Activated CD4-positive, alpha-beta T cell treated with anti-CD3 and anti-CD28 coated beads for 48 hours (primary cell): ENCODE measurements at regions not wholly inside any gene's neighbourhood (a gene's known extent, or its start where the extent isn't known, plus 50 kb on each side); places are given as distances from the start of the nearest gene placed in this dataset.

Source experiments
- DNase-seq: peaks from one replicate; pipeline ENCODE4 v3.0.0-alpha.2; 2020

- DNase-seq = no peak
Observed at GRCh38 chr4:147327322-147327721, 153.6 kb upstream of the EDNRA start.

GRCh38 chr4:147328189-147328588, 152.7 kb upstream of the EDNRA start:
- no peak for DNase-seq

GRCh38 chr4:147328756-147329446, 152.0 kb upstream of the EDNRA start:
- DNase-seq = no peak

GRCh38 chr4:147332091-147332490, 148.8 kb upstream of the EDNRA start:
- no peak for DNase-seq

- DNase-seq = no peak
Observed at GRCh38 chr4:147334478-147334877, 146.4 kb upstream of the EDNRA start.

- no peak for DNase-seq
Observed at GRCh38 chr4:147335183-147335582, 145.7 kb upstream of the EDNRA start.

- DNase-seq = no peak
Observed at GRCh38 chr4:147336252-147336651, 144.6 kb upstream of the EDNRA start.

GRCh38 chr4:147339100-147339499, 141.8 kb upstream of the EDNRA start:
- DNase-seq = no peak

- no peak for DNase-seq
Observed at GRCh38 chr4:147340111-147340510, 140.8 kb upstream of the EDNRA start.

GRCh38 chr4:147340591-147341120, 140.2 kb upstream of the EDNRA start:
- DNase-seq = no peak

GRCh38 chr4:147343692-147344091, 137.2 kb upstream of the EDNRA start:
- no peak for DNase-seq

- DNase-seq = no peak
Observed at GRCh38 chr4:147345662-147346061, 135.2 kb upstream of the EDNRA start.

- DNase-seq = no peak
Observed at GRCh38 chr4:147347217-147347616, 133.7 kb upstream of the EDNRA start.

- DNase-seq = no peak
Observed at GRCh38 chr4:147349193-147349592, 131.7 kb upstream of the EDNRA start.

GRCh38 chr4:147351083-147351787, 129.7 kb upstream of the EDNRA start:
- DNase-seq = no peak

GRCh38 chr4:147354237-147354636, 126.7 kb upstream of the EDNRA start:
- DNase-seq = no peak

- DNase-seq = no peak
Observed at GRCh38 chr4:147355032-147355656, 125.8 kb upstream of the EDNRA start.

- DNase-seq = no peak
Observed at GRCh38 chr4:147355847-147356246, 125.0 kb upstream of the EDNRA start.

GRCh38 chr4:147360301-147360700, 120.6 kb upstream of the EDNRA start:
- no peak for DNase-seq

GRCh38 chr4:147361726-147362125, 119.2 kb upstream of the EDNRA start:
- DNase-seq = no peak

- DNase-seq = no peak
Observed at GRCh38 chr4:147362938-147363337, 118.0 kb upstream of the EDNRA start.

- DNase-seq = no peak
Observed at GRCh38 chr4:147363514-147363913, 117.4 kb upstream of the EDNRA start.

GRCh38 chr4:147365396-147365795, 115.5 kb upstream of the EDNRA start:
- DNase-seq = no peak

- no peak for DNase-seq
Observed at GRCh38 chr4:147366164-147366563, 114.7 kb upstream of the EDNRA start.
